ENCODE measurements at regions not wholly inside any gene's neighbourhood (a gene's known extent, or its start where the extent isn't known, plus 50 kb on each side); places are given as distances from the start of the nearest gene placed in this dataset.

- TF ChIP-seq, protein P1, sequence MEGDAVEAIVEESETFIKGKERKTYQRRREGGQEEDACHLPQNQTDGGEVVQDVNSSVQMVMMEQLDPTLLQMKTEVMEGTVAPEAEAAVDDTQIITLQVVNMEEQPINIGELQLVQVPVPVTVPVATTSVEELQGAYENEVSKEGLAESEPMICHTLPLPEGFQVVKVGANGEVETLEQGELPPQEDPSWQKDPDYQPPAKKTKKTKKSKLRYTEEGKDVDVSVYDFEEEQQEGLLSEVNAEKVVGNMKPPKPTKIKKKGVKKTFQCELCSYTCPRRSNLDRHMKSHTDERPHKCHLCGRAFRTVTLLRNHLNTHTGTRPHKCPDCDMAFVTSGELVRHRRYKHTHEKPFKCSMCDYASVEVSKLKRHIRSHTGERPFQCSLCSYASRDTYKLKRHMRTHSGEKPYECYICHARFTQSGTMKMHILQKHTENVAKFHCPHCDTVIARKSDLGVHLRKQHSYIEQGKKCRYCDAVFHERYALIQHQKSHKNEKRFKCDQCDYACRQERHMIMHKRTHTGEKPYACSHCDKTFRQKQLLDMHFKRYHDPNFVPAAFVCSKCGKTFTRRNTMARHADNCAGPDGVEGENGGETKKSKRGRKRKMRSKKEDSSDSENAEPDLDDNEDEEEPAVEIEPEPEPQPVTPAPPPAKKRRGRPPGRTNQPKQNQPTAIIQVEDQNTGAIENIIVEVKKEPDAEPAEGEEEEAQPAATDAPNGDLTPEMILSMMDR (IDR thresholded peaks at IDR 0.05), result no peak
- no peak for TF ChIP-seq POLR2AphosphoS5 (IDR thresholded peaks at IDR 0.05; ENCODE audit: low read depth, low read length)
- TF ChIP-seq SIN3A (IDR thresholded peaks at IDR 0.05; ENCODE audit: borderline replicate concordance, insufficient read depth, low read depth, low read length), result no peak
These were observed 268.6 kb upstream of the IGFBP7 start for GRCh38 chr4:57378766-57379165.
